MM.1S (cell line): ENCODE measurements at regions not wholly inside any gene's neighbourhood (a gene's known extent, or its start where the extent isn't known, plus 50 kb on each side); places are given as distances from the start of the nearest gene placed in this dataset.

Experiments
- EZH2 ChIP-seq: fragments of 300-600 bp; sonication (generic); optimal IDR thresholded peaks from 2 replicates; pipeline ENCODE3; 2017; ENCODE audit warnings: low read depth, mild to moderate bottlenecking, antibody characterized with exemption, low read length, mixed read lengths
- EZH2phosphoT487 ChIP-seq: fragments of 300-600 bp; sonication (generic); IDR thresholded peaks from 2 replicates; pipeline ENCODE4 v1.6.1; 2018; ENCODE audit warnings: antibody characterized with exemption, low read length
- TF ChIP-seq, protein P1 (sequence below): fragments of 300-600 bp; sonication (generic); IDR thresholded peaks from 2 replicates; pipeline ENCODE4 v1.5.1; 2016; ENCODE audit warnings: antibody characterized with exemption, low read length, mixed read lengths

DNA sequence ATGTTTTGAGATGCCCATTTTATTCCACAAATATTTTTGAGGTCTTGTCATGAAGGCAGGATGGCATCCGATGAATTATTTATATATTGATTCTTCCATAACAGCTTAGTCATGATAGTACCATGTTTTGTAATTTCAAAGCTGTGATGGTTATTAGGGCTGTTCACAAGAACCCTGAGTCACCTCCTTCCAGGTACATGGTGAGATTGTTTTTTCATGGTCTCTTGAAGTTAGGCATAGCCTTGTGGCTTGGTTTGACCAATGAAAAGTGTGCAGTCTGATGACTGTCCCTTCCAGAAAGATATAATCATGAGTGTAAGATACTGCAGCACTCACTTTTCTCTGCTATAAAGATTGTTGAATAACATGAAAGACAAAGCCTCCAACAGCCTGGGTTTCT, 274.8 kb downstream of the FGFR2 start:
- TF ChIP-seq EZH2: no peak
- TF ChIP-seq, protein P1, sequence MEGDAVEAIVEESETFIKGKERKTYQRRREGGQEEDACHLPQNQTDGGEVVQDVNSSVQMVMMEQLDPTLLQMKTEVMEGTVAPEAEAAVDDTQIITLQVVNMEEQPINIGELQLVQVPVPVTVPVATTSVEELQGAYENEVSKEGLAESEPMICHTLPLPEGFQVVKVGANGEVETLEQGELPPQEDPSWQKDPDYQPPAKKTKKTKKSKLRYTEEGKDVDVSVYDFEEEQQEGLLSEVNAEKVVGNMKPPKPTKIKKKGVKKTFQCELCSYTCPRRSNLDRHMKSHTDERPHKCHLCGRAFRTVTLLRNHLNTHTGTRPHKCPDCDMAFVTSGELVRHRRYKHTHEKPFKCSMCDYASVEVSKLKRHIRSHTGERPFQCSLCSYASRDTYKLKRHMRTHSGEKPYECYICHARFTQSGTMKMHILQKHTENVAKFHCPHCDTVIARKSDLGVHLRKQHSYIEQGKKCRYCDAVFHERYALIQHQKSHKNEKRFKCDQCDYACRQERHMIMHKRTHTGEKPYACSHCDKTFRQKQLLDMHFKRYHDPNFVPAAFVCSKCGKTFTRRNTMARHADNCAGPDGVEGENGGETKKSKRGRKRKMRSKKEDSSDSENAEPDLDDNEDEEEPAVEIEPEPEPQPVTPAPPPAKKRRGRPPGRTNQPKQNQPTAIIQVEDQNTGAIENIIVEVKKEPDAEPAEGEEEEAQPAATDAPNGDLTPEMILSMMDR: no peak
- no peak for TF ChIP-seq EZH2phosphoT487
